ENCODE measurements at regions not wholly inside any gene's neighbourhood (a gene's known extent, or its start where the extent isn't known, plus 50 kb on each side); places are given as distances from the start of the nearest gene placed in this dataset.

GRCh38 chr7:35530124-35531109, 164.5 kb downstream of the HERPUD2 start:
- no peaks in the 10 kb centered on the region for H3K36me3 ChIP-seq (ENCODE audit: control insufficient read depth, insufficient read depth, low read length)
- no peaks in the 10 kb centered on the region for H3K27me3 ChIP-seq (ENCODE audit: control insufficient read depth, insufficient read depth, low read length)
- H3K27ac ChIP-seq (ENCODE audit: low read depth, low read length): no peak overlapping the region
- no peaks in the 10 kb centered on the region for H3K9me3 ChIP-seq (ENCODE audit: control insufficient read depth, insufficient read depth, low read length)
- no peaks in the 10 kb centered on the region for H3K4me1 ChIP-seq (ENCODE audit: control insufficient read depth, insufficient read depth, low read length)
- H3K4me3 ChIP-seq (ENCODE audit: low read depth, low read length): no peak overlapping the region
- H3K9ac ChIP-seq (ENCODE audit: low read depth, low read length): no peak overlapping the region

- Histone ChIP-seq H3K36me3 (ENCODE audit: control insufficient read depth, insufficient read depth, low read length) (no peaks in the 10 kb centered on the region), H3K4me1 (ENCODE audit: control insufficient read depth, insufficient read depth, low read length) (no peaks in the 10 kb centered on the region), H3K4me3 (ENCODE audit: low read depth, low read length) (no peak overlapping the region), H3K27ac (ENCODE audit: low read depth, low read length) (no peak overlapping the region), H3K9me3 (ENCODE audit: control insufficient read depth, insufficient read depth, low read length) (no peaks in the 10 kb centered on the region), H3K9ac (ENCODE audit: low read depth, low read length) (no peak overlapping the region), H3K27me3 (ENCODE audit: control insufficient read depth, insufficient read depth, low read length) (no peaks in the 10 kb centered on the region)
These were observed 165.2 kb downstream of the HERPUD2 start for GRCh38 chr7:35529713-35530112.

- no peaks in the 10 kb centered on the region for H3K36me3 ChIP-seq (ENCODE audit: control insufficient read depth, insufficient read depth, low read length)
- no peak overlapping the region for H3K27ac ChIP-seq (ENCODE audit: low read depth, low read length)
- no peak overlapping the region for H3K4me3 ChIP-seq (ENCODE audit: low read depth, low read length)
- no peaks in the 10 kb centered on the region for H3K4me1 ChIP-seq (ENCODE audit: control insufficient read depth, insufficient read depth, low read length)
- no peak overlapping the region for H3K9ac ChIP-seq (ENCODE audit: low read depth, low read length)
- H3K9me3 ChIP-seq (ENCODE audit: control insufficient read depth, insufficient read depth, low read length): no peaks in the 10 kb centered on the region
- no peaks in the 10 kb centered on the region for H3K27me3 ChIP-seq (ENCODE audit: control insufficient read depth, insufficient read depth, low read length)
These were observed 166.5 kb downstream of the HERPUD2 start for GRCh38 chr7:35528381-35528977.

GRCh38 chr7:35526645-35527044, 168.3 kb downstream of the HERPUD2 start:
- Histone ChIP-seq H3K4me1 (ENCODE audit: control insufficient read depth, insufficient read depth, low read length) (no peaks in the 10 kb centered on the region), H3K27me3 (ENCODE audit: control insufficient read depth, insufficient read depth, low read length) (no peaks in the 10 kb centered on the region), H3K9me3 (ENCODE audit: control insufficient read depth, insufficient read depth, low read length) (no peaks in the 10 kb centered on the region), H3K36me3 (ENCODE audit: control insufficient read depth, insufficient read depth, low read length) (no peaks in the 10 kb centered on the region), H3K9ac (ENCODE audit: low read depth, low read length) (no peak overlapping the region), H3K27ac (ENCODE audit: low read depth, low read length) (no peak overlapping the region), H3K4me3 (ENCODE audit: low read depth, low read length) (no peak overlapping the region)

GRCh38 chr7:35524112-35524804, 170.7 kb downstream of the HERPUD2 start:
- Histone ChIP-seq H3K9ac (ENCODE audit: low read depth, low read length) (no peak overlapping the region), H3K4me1 (ENCODE audit: control insufficient read depth, insufficient read depth, low read length) (0 out of 2 replicates have a peak, but pooled peaks cover 2% of the 10 kb centered on the region), H3K27me3 (ENCODE audit: control insufficient read depth, insufficient read depth, low read length) (no peaks in the 10 kb centered on the region; the same call in 1 of the 2 replicates), H3K36me3 (ENCODE audit: control insufficient read depth, insufficient read depth, low read length) (no peaks in the 10 kb centered on the region), H3K27ac (ENCODE audit: low read depth, low read length) (no peak overlapping the region), H3K9me3 (ENCODE audit: control insufficient read depth, insufficient read depth, low read length) (no peaks in the 10 kb centered on the region), H3K4me3 (ENCODE audit: low read depth, low read length) (no peak overlapping the region)

- Histone ChIP-seq H3K4me3 (ENCODE audit: low read depth, low read length) (no peak overlapping the region), H3K36me3 (ENCODE audit: control insufficient read depth, insufficient read depth, low read length) (no peaks in the 10 kb centered on the region), H3K27me3 (ENCODE audit: control insufficient read depth, insufficient read depth, low read length) (no peaks in the 10 kb centered on the region; the same call in 1 of the 2 replicates), H3K27ac (ENCODE audit: low read depth, low read length) (no peak overlapping the region), H3K9ac (ENCODE audit: low read depth, low read length) (no peak overlapping the region), H3K4me1 (ENCODE audit: control insufficient read depth, insufficient read depth, low read length) (0 out of 2 replicates have a peak, but pooled peaks cover 2% of the 10 kb centered on the region), H3K9me3 (ENCODE audit: control insufficient read depth, insufficient read depth, low read length) (no peaks in the 10 kb centered on the region)
These were observed 171.6 kb downstream of the HERPUD2 start for GRCh38 chr7:35523292-35523691.

- H3K4me3 ChIP-seq (ENCODE audit: low read depth, low read length): no peak overlapping the region
- no peaks in the 10 kb centered on the region for H3K9me3 ChIP-seq (ENCODE audit: control insufficient read depth, insufficient read depth, low read length)
- no peaks in the 10 kb centered on the region for H3K36me3 ChIP-seq (ENCODE audit: control insufficient read depth, insufficient read depth, low read length)
- H3K4me1 ChIP-seq (ENCODE audit: control insufficient read depth, insufficient read depth, low read length): 0 out of 2 replicates have a peak, but pooled peaks cover 2% of the 10 kb centered on the region
- no peak overlapping the region for H3K27ac ChIP-seq (ENCODE audit: low read depth, low read length)
- H3K9ac ChIP-seq (ENCODE audit: low read depth, low read length): no peak overlapping the region
- no peaks in the 10 kb centered on the region; the same call in 1 of the 2 replicates for H3K27me3 ChIP-seq (ENCODE audit: control insufficient read depth, insufficient read depth, low read length)
These were observed 172.2 kb downstream of the HERPUD2 start for GRCh38 chr7:35522697-35523096.

- 0 out of 2 replicates have a peak, but pooled peaks cover 2% of the 10 kb centered on the region for H3K4me1 ChIP-seq (ENCODE audit: control insufficient read depth, insufficient read depth, low read length)
- H3K27ac ChIP-seq (ENCODE audit: low read depth, low read length): no peak overlapping the region
- H3K9ac ChIP-seq (ENCODE audit: low read depth, low read length): no peak overlapping the region
- H3K36me3 ChIP-seq (ENCODE audit: control insufficient read depth, insufficient read depth, low read length): no peaks in the 10 kb centered on the region
- no peak overlapping the region for H3K4me3 ChIP-seq (ENCODE audit: low read depth, low read length)
- no peaks in the 10 kb centered on the region for H3K9me3 ChIP-seq (ENCODE audit: control insufficient read depth, insufficient read depth, low read length)
- H3K27me3 ChIP-seq (ENCODE audit: control insufficient read depth, insufficient read depth, low read length): no peaks in the 10 kb centered on the region; the same call in 1 of the 2 replicates
These were observed 173.0 kb downstream of the HERPUD2 start for GRCh38 chr7:35521941-35522340.

GRCh38 chr7:35520810-35521625, 173.9 kb downstream of the HERPUD2 start:
- H3K9ac ChIP-seq (ENCODE audit: low read depth, low read length): no peak overlapping the region
- no peak overlapping the region for H3K27ac ChIP-seq (ENCODE audit: low read depth, low read length)
- no peak overlapping the region for H3K4me3 ChIP-seq (ENCODE audit: low read depth, low read length)
- H3K36me3 ChIP-seq (ENCODE audit: control insufficient read depth, insufficient read depth, low read length): no peaks in the 10 kb centered on the region
- 0 out of 2 replicates have a peak, but pooled peaks cover 2% of the 10 kb centered on the region for H3K4me1 ChIP-seq (ENCODE audit: control insufficient read depth, insufficient read depth, low read length)
- no peaks in the 10 kb centered on the region for H3K9me3 ChIP-seq (ENCODE audit: control insufficient read depth, insufficient read depth, low read length)
- no peaks in the 10 kb centered on the region; the same call in 1 of the 2 replicates for H3K27me3 ChIP-seq (ENCODE audit: control insufficient read depth, insufficient read depth, low read length)

Data from HUES48 (cell line).